Hepatocyte (in vitro differentiated cells): ENCODE measurements at regions not wholly inside any gene's neighbourhood (a gene's known extent, or its start where the extent isn't known, plus 50 kb on each side); places are given as distances from the start of the nearest gene placed in this dataset.
A peak's percentile ranks its signal among the peaks of the same experiment; 100 is the strongest.

Experiments used
- DNase-seq: peaks from one replicate; pipeline ENCODE4 v3.0.0-alpha.2; 2016; ENCODE audit warnings: low spot score
- H2AFZ ChIP-seq: fragments of 200-600 bp; sonication (generic); 2 replicates; pipeline ENCODE4 v1.6.0; 2016; ENCODE audit warnings: antibody characterized with exemption, mild to moderate bottlenecking
- H3K27ac ChIP-seq: fragments of 200-600 bp; sonication (generic); 2 replicates; pipeline ENCODE4 v1.5.1; 2016; ENCODE audit warnings: mild to moderate bottlenecking
- H3K27me3 ChIP-seq: fragments of 200-600 bp; sonication (generic); 2 replicates; pipeline ENCODE4 v1.6.1; 2016
- H3K36me3 ChIP-seq: fragments of 200-600 bp; sonication (generic); replicated peaks from 2 replicates; pipeline ENCODE4 v1.5.1; 2016; ENCODE audit warnings: low read depth; ENCODE audit not compliant: insufficient read depth
- H3K4me1 ChIP-seq: fragments of 200-600 bp; sonication (generic); 2 replicates; pipeline ENCODE4 v1.5.1; 2016; ENCODE audit warnings: mild to moderate bottlenecking, moderate library complexity; ENCODE audit not compliant: insufficient read depth
- H3K4me2 ChIP-seq: fragments of 200-600 bp; sonication (generic); 2 replicates; pipeline ENCODE4 v1.6.0; 2016
- H3K4me3 ChIP-seq: fragments of 200-600 bp; sonication (generic); 2 replicates; pipeline ENCODE4 v1.5.1; 2016; ENCODE audit warnings: mild to moderate bottlenecking
- H3K79me2 ChIP-seq: fragments of 200-600 bp; sonication (generic); 2 replicates; pipeline ENCODE4 v1.6.0; 2017; ENCODE audit warnings: mild to moderate bottlenecking
- H3K9me2 ChIP-seq: fragments of 200-600 bp; sonication (generic); replicated peaks from 2 replicates; pipeline ENCODE4 v1.6.0; 2017; ENCODE audit warnings: mild to moderate bottlenecking; ENCODE audit not compliant: insufficient read depth
- H3K9me3 ChIP-seq: fragments of 200-600 bp; sonication (generic); 2 replicates; pipeline ENCODE4 v1.5.1; 2016; ENCODE audit warnings: low read depth, mild to moderate bottlenecking
- H4K20me1 ChIP-seq: fragments of 200-600 bp; sonication (generic); 2 replicates; pipeline ENCODE4 v1.6.0; 2016; ENCODE audit warnings: mild to moderate bottlenecking; ENCODE audit not compliant: insufficient read depth, poor library complexity, severe bottlenecking
- EZH2 ChIP-seq: fragments of 200-600 bp; sonication (generic); IDR thresholded peaks from 2 replicates; pipeline ENCODE4 v1.6.1; 2016; ENCODE audit warnings: antibody characterized with exemption, mild to moderate bottlenecking, borderline replicate concordance
- EZH2phosphoT487 ChIP-seq: fragments of 200-600 bp; sonication (generic); IDR thresholded peaks from one replicate; pipeline ENCODE4 v1.6.1; 2018; ENCODE audit warnings: antibody characterized with exemption, mild to moderate bottlenecking, low read depth, moderate library complexity; ENCODE audit not compliant: unreplicated experiment, severe bottlenecking
- WGBS: methylation state at CpG from one replicate; pipeline ENCODE4 v1.1.6; 2016; ENCODE audit warnings: low lambda C conversion rate; ENCODE audit errors: missing lambda C conversion rate; 5-methylcytosine and 5-hydroxymethylcytosine counted together
- TF ChIP-seq, protein P1 (sequence below): fragments of 200-600 bp; sonication (generic); IDR thresholded peaks from 2 replicates; pipeline ENCODE4 v1.5.1; 2016; ENCODE audit warnings: antibody characterized with exemption, mild to moderate bottlenecking; ENCODE audit not compliant: poor library complexity

GRCh38 chrX:106220177-106220576 is 52.1 kb downstream of the PWWP3B start:
- Histone ChIP-seq H3K27me3 (no peaks in the 10 kb centered on the region), H3K36me3 (no peaks in the 10 kb centered on the region), H3K27ac (no peak overlapping the region), H3K9me2 (no peaks in the 10 kb centered on the region), H3K4me1 (no peaks in the 10 kb centered on the region), H3K9me3 (no peaks in the 10 kb centered on the region), H4K20me1 (no peaks in the 10 kb centered on the region), H3K4me3 (no peak overlapping the region), H3K4me2 (no peak overlapping the region), H3K79me2 (no peaks in the 10 kb centered on the region), H2AFZ (no peak overlapping the region)
- DNase-seq: no peak
- TF ChIP-seq EZH2phosphoT487 (no peak), EZH2 (no peak)
- TF ChIP-seq, protein P1, sequence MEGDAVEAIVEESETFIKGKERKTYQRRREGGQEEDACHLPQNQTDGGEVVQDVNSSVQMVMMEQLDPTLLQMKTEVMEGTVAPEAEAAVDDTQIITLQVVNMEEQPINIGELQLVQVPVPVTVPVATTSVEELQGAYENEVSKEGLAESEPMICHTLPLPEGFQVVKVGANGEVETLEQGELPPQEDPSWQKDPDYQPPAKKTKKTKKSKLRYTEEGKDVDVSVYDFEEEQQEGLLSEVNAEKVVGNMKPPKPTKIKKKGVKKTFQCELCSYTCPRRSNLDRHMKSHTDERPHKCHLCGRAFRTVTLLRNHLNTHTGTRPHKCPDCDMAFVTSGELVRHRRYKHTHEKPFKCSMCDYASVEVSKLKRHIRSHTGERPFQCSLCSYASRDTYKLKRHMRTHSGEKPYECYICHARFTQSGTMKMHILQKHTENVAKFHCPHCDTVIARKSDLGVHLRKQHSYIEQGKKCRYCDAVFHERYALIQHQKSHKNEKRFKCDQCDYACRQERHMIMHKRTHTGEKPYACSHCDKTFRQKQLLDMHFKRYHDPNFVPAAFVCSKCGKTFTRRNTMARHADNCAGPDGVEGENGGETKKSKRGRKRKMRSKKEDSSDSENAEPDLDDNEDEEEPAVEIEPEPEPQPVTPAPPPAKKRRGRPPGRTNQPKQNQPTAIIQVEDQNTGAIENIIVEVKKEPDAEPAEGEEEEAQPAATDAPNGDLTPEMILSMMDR: peak; percentile 45
- 44% methylated on average over 2 of the region's 2 CpGs for WGBS

- TF ChIP-seq, protein P1: no peak
- TF ChIP-seq EZH2phosphoT487 (no peak), EZH2 (no peak)
Measured at GRCh38 chrX:106243376-106243775, 75.3 kb downstream of the PWWP3B start.

DNA sequence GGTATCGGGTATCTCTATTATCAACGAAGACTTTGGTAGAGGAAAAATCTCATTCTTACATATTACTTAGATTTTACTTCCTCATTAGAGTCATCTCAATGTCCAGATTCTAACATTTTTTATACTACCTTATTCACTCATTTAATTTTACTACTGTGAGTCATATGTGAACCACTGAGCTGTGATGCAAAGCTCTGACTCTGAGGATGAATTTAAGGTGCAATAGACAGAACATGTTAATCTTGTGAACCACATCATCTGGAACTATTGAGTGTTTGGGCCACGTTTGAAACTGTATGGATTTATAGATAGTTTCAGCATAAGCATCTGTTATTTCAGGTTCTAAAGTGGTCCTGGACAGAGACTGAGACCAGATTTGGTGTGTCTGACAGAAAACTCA is 78.4 kb downstream of the PWWP3B start:
- Histone ChIP-seq H4K20me1 (no peaks in the 10 kb centered on the region), H3K9me2 (no peaks in the 10 kb centered on the region), H3K79me2 (no peaks in the 10 kb centered on the region), H2AFZ (no peak overlapping the region), H3K4me1 (no peaks in the 10 kb centered on the region), H3K27me3 (no peaks in the 10 kb centered on the region), H3K27ac (no peak overlapping the region), H3K9me3 (no peaks in the 10 kb centered on the region), H3K4me2 (no peak overlapping the region), H3K4me3 (no peak overlapping the region), H3K36me3 (no peaks in the 10 kb centered on the region)
- no peak for DNase-seq
- WGBS: 58% methylated on average over 3 of the region's 3 CpGs
- no peak for TF ChIP-seq EZH2phosphoT487
- TF ChIP-seq EZH2: no peak
- TF ChIP-seq, protein P1: no peak

More at GRCh38 chrX:106243376-106243775, 75.3 kb downstream of the PWWP3B start:
- Histone ChIP-seq H3K9me2 (no peaks in the 10 kb centered on the region), H3K27me3 (no peaks in the 10 kb centered on the region), H3K9me3 (no peaks in the 10 kb centered on the region), H3K4me3 (no peak overlapping the region), H3K27ac (no peak overlapping the region), H2AFZ (no peak overlapping the region), H3K36me3 (no peaks in the 10 kb centered on the region), H3K4me2 (no peak overlapping the region), H4K20me1 (no peaks in the 10 kb centered on the region), H3K4me1 (no peaks in the 10 kb centered on the region), H3K79me2 (no peaks in the 10 kb centered on the region)
- no peak for DNase-seq

GRCh38 chrX:106247162-106247561 is 79.1 kb downstream of the PWWP3B start:
- Histone ChIP-seq H3K36me3 (no peaks in the 10 kb centered on the region), H3K9me2 (no peaks in the 10 kb centered on the region), H3K27me3 (no peaks in the 10 kb centered on the region), H3K79me2 (no peaks in the 10 kb centered on the region), H3K4me2 (no peak overlapping the region), H3K4me3 (no peak overlapping the region), H4K20me1 (no peaks in the 10 kb centered on the region), H3K9me3 (no peaks in the 10 kb centered on the region), H3K27ac (no peak overlapping the region), H2AFZ (no peak overlapping the region), H3K4me1 (no peaks in the 10 kb centered on the region)
- TF ChIP-seq EZH2 (no peak), EZH2phosphoT487 (no peak)
- TF ChIP-seq, protein P1: no peak
- no peak for DNase-seq
